ENCODE measurements at regions not wholly inside any gene's neighbourhood (a gene's known extent, or its start where the extent isn't known, plus 50 kb on each side); places are given as distances from the start of the nearest gene placed in this dataset.

DNA sequence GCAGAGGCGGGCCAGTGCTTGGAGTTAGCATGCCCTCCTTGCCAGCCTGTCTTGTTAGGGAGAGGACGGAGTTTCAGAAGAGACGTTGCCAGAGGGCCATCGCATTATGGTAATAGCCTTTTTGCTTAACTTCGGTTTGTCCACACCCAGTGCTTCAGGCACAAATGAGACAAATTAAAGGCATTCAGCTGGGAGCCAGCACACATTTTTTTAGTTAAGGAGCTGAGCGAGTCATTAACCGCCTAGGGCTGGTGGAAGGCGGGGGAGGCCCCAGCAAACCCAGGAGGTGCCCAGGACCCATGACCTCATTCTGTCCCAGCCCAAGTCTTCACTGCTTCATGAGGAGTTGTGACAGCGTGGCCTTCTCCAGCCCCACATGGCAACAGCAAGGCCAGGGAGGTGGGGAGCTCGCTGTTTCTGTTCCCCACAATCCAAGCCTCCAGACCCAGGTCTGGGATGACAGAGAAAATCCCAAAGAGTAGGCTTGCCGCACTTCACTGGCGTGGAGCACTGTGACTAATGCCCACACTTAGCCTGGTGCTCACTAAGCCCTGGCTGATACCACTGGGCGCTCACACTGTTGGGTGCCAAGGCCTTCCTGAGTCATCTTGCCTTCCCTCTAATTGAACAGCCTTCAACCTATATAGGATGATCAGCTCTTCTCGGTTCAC, 237.1 kb downstream of the ANKRD60 start:
- TF ChIP-seq, protein P1, sequence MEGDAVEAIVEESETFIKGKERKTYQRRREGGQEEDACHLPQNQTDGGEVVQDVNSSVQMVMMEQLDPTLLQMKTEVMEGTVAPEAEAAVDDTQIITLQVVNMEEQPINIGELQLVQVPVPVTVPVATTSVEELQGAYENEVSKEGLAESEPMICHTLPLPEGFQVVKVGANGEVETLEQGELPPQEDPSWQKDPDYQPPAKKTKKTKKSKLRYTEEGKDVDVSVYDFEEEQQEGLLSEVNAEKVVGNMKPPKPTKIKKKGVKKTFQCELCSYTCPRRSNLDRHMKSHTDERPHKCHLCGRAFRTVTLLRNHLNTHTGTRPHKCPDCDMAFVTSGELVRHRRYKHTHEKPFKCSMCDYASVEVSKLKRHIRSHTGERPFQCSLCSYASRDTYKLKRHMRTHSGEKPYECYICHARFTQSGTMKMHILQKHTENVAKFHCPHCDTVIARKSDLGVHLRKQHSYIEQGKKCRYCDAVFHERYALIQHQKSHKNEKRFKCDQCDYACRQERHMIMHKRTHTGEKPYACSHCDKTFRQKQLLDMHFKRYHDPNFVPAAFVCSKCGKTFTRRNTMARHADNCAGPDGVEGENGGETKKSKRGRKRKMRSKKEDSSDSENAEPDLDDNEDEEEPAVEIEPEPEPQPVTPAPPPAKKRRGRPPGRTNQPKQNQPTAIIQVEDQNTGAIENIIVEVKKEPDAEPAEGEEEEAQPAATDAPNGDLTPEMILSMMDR (IDR thresholded peaks at IDR 0.05; ENCODE audit: insufficient read depth, low read length, poor library complexity, severe bottlenecking): no peak
- no peak for TF ChIP-seq EZH2phosphoT487 (conservative IDR thresholded peaks at IDR 0.05; ENCODE audit: low read length)
